ENCODE measurements at regions not wholly inside any gene's neighbourhood (a gene's known extent, or its start where the extent isn't known, plus 50 kb on each side); places are given as distances from the start of the nearest gene placed in this dataset.

DNA sequence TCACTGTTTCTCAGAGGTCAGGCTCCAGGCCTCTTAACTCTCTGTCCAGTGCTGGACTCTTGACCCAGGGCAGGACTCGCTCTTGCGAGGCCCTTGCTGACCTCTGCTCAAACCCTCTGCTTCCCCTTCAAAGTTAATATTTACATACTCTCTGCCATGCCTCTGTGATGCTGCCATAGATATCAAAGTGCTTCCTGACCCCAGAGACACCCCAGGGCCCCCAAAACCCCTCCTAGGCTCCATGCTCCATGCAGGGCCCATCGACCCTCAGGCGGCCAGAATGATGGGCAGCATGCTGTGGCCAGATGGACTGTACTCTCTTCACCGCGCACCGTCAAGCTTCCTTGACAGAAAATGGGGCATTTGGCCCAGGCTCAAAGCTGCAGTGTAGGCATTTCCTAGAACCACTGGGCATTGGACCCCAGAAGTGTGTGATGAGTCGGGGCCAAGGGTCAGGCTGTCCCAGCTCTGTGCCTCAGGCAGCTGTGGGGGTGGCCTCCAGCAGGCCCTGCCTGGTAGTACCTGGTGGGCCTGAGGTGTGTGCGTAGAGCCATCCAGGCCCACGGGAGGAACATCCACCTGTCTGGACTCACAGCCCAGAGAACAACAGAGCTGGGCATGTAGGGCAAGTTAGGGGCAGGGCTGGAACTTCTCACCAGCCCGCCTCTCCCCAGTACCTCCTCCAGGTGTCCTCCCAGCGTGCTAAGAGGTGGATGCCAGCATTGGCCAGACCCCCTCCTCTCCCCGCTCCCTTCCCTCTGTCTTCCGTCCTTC, 142.8 kb downstream of the VEGFA start:
- TF ChIP-seq, protein P1, sequence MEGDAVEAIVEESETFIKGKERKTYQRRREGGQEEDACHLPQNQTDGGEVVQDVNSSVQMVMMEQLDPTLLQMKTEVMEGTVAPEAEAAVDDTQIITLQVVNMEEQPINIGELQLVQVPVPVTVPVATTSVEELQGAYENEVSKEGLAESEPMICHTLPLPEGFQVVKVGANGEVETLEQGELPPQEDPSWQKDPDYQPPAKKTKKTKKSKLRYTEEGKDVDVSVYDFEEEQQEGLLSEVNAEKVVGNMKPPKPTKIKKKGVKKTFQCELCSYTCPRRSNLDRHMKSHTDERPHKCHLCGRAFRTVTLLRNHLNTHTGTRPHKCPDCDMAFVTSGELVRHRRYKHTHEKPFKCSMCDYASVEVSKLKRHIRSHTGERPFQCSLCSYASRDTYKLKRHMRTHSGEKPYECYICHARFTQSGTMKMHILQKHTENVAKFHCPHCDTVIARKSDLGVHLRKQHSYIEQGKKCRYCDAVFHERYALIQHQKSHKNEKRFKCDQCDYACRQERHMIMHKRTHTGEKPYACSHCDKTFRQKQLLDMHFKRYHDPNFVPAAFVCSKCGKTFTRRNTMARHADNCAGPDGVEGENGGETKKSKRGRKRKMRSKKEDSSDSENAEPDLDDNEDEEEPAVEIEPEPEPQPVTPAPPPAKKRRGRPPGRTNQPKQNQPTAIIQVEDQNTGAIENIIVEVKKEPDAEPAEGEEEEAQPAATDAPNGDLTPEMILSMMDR (IDR thresholded peaks at IDR 0.05), result no peak
- no peak for TF ChIP-seq POLR2AphosphoS5 (IDR thresholded peaks at IDR 0.05)

All from prostate gland (tissue), 2 donors.